ENCODE measurements at regions not wholly inside any gene's neighbourhood (a gene's known extent, or its start where the extent isn't known, plus 50 kb on each side); places are given as distances from the start of the nearest gene placed in this dataset.
"Not testable (repeated sequence)": the region's sequence is repeated elsewhere in the genome, so short reads cannot be mapped to it uniquely, and the experiment has no call there.

- DNase-seq (ENCODE audit: low spot score), result no peak
Observed at GRCh38 chr6:155916846-155917624, 461.4 kb upstream of the NOX3 start.

GRCh38 chr6:155915651-155916050, 460.0 kb upstream of the NOX3 start:
- DNase-seq (ENCODE audit: low spot score), result no peak

GRCh38 chr6:155913816-155914215, 458.2 kb upstream of the NOX3 start:
- no peak for DNase-seq (ENCODE audit: low spot score)

- no peak for DNase-seq (ENCODE audit: low spot score)
Observed at GRCh38 chr6:155909710-155910109, 454.1 kb upstream of the NOX3 start.

GRCh38 chr6:155895641-155896040, 440.0 kb upstream of the NOX3 start:
- no peak for DNase-seq (ENCODE audit: low spot score)

GRCh38 chr6:155894758-155895157, 439.1 kb upstream of the NOX3 start:
- no peak for DNase-seq (ENCODE audit: low spot score)

GRCh38 chr6:155894262-155894661, 438.6 kb upstream of the NOX3 start:
- DNase-seq (ENCODE audit: low spot score), result no peak

- no peak for DNase-seq (ENCODE audit: low spot score)
Observed at GRCh38 chr6:155890409-155890808, 434.8 kb upstream of the NOX3 start.

- DNase-seq (ENCODE audit: low spot score), result no peak
Observed at GRCh38 chr6:155889410-155889809, 433.8 kb upstream of the NOX3 start.

GRCh38 chr6:155887421-155887820, 431.8 kb upstream of the NOX3 start:
- no peak for DNase-seq (ENCODE audit: low spot score)

- DNase-seq (ENCODE audit: low spot score), result no peak
Observed at GRCh38 chr6:155883741-155884140, 428.1 kb upstream of the NOX3 start.

GRCh38 chr6:155883334-155883731, 427.7 kb upstream of the NOX3 start:
- DNase-seq (ENCODE audit: low spot score), result no peak

GRCh38 chr6:155882527-155883333, 427.1 kb upstream of the NOX3 start:
- DNase-seq (ENCODE audit: low spot score), result no peak

GRCh38 chr6:155881826-155882526, 426.3 kb upstream of the NOX3 start:
- no peak for DNase-seq (ENCODE audit: low spot score)

GRCh38 chr6:155880900-155881299, 425.3 kb upstream of the NOX3 start:
- no peak for DNase-seq (ENCODE audit: low spot score)

GRCh38 chr6:155872961-155873360, 417.3 kb upstream of the NOX3 start:
- no peak for DNase-seq (ENCODE audit: low spot score)

GRCh38 chr6:155867682-155868081, 412.0 kb upstream of the NOX3 start:
- no peak for DNase-seq (ENCODE audit: low spot score)

GRCh38 chr6:155866676-155867390, 411.2 kb upstream of the NOX3 start:
- DNase-seq (ENCODE audit: low spot score), result not testable (repeated sequence)

- no peak for DNase-seq (ENCODE audit: low spot score)
Observed at GRCh38 chr6:155861821-155862220, 406.2 kb upstream of the NOX3 start.

- not testable (repeated sequence) for DNase-seq (ENCODE audit: low spot score)
Observed at GRCh38 chr6:155858906-155859305, 403.3 kb upstream of the NOX3 start.

- DNase-seq (ENCODE audit: low spot score), result no peak
Observed at GRCh38 chr6:155854787-155855186, 399.1 kb upstream of the NOX3 start.

- no peak for DNase-seq (ENCODE audit: low spot score)
Observed at GRCh38 chr6:155853011-155853410, 397.4 kb upstream of the NOX3 start.
